Brain microvascular endothelial cell (primary cell): ENCODE measurements at regions not wholly inside any gene's neighbourhood (a gene's known extent, or its start where the extent isn't known, plus 50 kb on each side); places are given as distances from the start of the nearest gene placed in this dataset.
"Not testable (repeated sequence)": the region's sequence is repeated elsewhere in the genome, so short reads cannot be mapped to it uniquely, and the experiment has no call there.

Experiments used
- DNase-seq: peaks from one replicate; pipeline ENCODE4 v3.0.0-alpha.2; 2020
- H3K27ac ChIP-seq: fragments of 250-450 bp; sonication (Bioruptor Pico); 2 replicates; pipeline ENCODE4 v1.5.1; 2020; ENCODE audit warnings: mild to moderate bottlenecking, moderate library complexity
- H3K27me3 ChIP-seq: fragments of 250-450 bp; sonication (Bioruptor Pico); replicated peaks from 2 replicates; pipeline ENCODE4 v1.5.1; 2020; ENCODE audit warnings: mild to moderate bottlenecking
- H3K36me3 ChIP-seq: fragments of 250-450 bp; sonication (Bioruptor Pico); replicated peaks from 2 replicates; pipeline ENCODE4 v1.5.1; 2020; ENCODE audit warnings: mild to moderate bottlenecking
- H3K4me3 ChIP-seq: 2 replicates; pipeline ENCODE4 v1.5.1; 2011; ENCODE audit warnings: low read depth, mild to moderate bottlenecking, control low read depth, low read length, moderate library complexity
- CTCF ChIP-seq: IDR thresholded peaks from 2 replicates; pipeline ENCODE4 v1.5.1; 2011; ENCODE audit warnings: low read depth, mild to moderate bottlenecking, moderate library complexity, low read length, control low read depth, inconsistent platforms; ENCODE audit errors: missing control alignments
- in situ Hi-C: cut with HindIII; loops from 2 replicates; pipeline ENCODE4 v1.10.0; 2017; ENCODE audit warnings: low sequenced_read_pairs, low pct_ligation_motif_present

- in situ Hi-C loops = no loop called here
- H3K27ac ChIP-seq = no peak overlapping the region
- no peaks in the 10 kb centered on the region for H3K27me3 ChIP-seq
- no peak overlapping the region for H3K4me3 ChIP-seq
- H3K36me3 ChIP-seq = no peaks in the 10 kb centered on the region
- DNase-seq = no peak
- no peak for TF ChIP-seq CTCF
Observed at GRCh38 chr4:132445386-132445785, 703.7 kb upstream of the PCDH10 start.

DNA sequence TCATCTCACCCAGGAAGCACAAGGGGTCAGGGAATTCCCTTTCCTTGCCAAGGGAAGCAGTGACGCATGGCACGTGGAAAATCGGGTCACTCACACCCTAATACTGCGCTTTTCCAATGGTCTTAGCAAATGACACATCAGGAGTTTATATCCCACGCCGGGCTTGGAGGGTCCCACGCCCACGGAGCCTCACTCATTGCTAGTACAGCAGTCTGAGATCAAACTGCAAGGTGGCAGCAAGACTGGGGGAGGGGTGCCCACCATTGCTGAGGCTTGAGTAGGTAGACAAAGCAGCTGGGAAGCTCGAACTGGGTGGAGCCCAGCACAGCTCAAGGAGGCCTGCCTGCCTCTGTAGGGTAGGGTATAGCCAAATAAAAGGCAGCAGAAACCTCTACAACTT is 691.1 kb upstream of the PCDH10 start:
- H3K27me3 ChIP-seq, in situ Hi-C loops, H3K27ac ChIP-seq, DNase-seq, H3K36me3 ChIP-seq, H3K4me3 ChIP-seq: not testable (repeated sequence)

DNA sequence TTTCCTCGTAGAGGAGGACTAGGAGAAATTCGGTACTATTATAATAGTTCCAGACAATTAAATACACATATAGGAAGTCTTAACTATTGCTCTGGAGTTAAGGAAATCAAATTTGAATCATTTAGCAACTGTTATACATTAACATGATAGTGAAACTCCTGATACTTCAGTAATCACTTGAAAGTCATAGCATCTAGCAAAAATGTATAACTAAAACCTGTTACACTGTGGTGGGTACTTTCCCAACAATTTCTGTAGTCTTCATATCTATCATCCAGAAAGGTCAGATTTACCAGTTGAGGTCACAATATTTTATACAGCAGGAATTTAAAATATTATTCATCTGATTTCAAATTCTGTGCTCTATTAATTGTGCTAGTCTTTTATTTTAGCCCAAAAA is 669.6 kb upstream of the PCDH10 start:
- in situ Hi-C loops = no loop called here
- TF ChIP-seq CTCF = no peak
- DNase-seq = no peak
- Histone ChIP-seq H3K4me3 (no peak overlapping the region), H3K27me3 (no peaks in the 10 kb centered on the region), H3K36me3 (no peaks in the 10 kb centered on the region), H3K27ac (no peak overlapping the region)

DNA sequence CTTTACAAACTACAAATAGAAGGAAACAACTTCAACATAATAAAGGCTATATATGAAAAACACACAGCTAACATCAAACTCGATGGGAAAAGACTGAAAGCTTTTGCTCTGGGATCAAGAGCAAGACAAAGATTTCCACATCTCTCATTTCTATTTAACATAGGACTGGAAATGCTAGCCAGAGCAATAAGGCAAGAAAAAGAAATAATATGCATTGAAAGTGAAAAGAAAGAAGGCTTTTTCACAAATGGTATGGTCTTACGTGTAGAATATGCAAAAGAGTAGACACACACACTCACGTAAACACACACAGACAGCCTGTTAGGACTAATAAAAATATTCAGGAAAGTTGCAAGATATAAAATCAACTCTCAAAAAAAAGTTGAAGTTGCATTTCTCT is 660.5 kb upstream of the PCDH10 start:
- in situ Hi-C loops = no loop called here
- DNase-seq = no peak
- H3K27ac ChIP-seq = no peak overlapping the region
- H3K4me3 ChIP-seq = no peak overlapping the region
- H3K27me3 ChIP-seq = no peaks in the 10 kb centered on the region
- no peak for TF ChIP-seq CTCF
- no peaks in the 10 kb centered on the region for H3K36me3 ChIP-seq

DNA sequence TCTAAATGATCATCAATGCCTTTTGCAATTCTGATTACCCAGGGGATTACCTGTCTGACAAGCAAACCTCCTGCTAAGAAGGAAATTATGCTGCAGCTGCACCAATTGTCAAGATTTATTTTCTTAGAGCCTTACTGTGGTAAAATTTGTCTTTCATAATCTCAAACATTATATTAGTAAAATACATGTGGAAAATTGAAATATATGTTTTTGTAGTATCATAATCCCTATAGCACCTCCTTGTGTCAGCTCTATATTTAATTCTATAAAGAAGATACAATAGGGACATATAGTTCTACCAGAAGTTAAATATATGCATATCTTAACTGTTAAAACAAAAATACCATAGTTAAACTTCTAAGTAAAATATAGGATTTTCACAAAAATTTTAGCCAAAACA is 655.6 kb upstream of the PCDH10 start:
- in situ Hi-C loops = no loop called here
- no peak for DNase-seq
- H3K4me3 ChIP-seq = no peak overlapping the region
- H3K36me3 ChIP-seq = no peaks in the 10 kb centered on the region
- TF ChIP-seq CTCF = no peak
- no peaks in the 10 kb centered on the region for H3K27me3 ChIP-seq
- no peak overlapping the region for H3K27ac ChIP-seq

- in situ Hi-C loops, H3K36me3 ChIP-seq, H3K27me3 ChIP-seq, DNase-seq, H3K4me3 ChIP-seq, H3K27ac ChIP-seq: not testable (repeated sequence)
Observed at GRCh38 chr4:132495267-132495812, 653.8 kb upstream of the PCDH10 start.

DNA sequence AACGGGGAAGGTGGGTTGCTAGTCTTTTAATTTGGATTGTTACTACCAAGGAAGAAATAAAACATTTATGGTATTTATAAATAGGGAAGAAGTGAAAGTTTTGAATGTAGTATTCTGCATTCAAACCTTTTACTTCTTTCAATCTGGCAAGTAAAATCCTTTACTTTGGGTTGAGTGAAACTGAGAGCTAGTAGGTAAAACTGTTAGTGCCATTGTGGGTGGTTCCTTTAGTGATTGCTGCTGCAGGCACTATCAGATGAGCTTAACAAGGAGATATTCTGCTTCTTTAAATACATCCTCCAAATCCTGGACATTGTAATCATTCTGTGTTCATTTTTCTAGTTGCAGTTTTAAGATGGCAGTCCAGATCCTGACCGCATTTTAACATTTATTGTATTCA is 650.9 kb upstream of the PCDH10 start:
- Histone ChIP-seq H3K27ac (no peak overlapping the region), H3K4me3 (no peak overlapping the region), H3K27me3 (no peaks in the 10 kb centered on the region), H3K36me3 (no peaks in the 10 kb centered on the region)
- TF ChIP-seq CTCF = no peak
- no peak for DNase-seq
- in situ Hi-C loops = no loop called here
